A549 (cell line): ENCODE measurements at regions not wholly inside any gene's neighbourhood (a gene's known extent, or its start where the extent isn't known, plus 50 kb on each side); places are given as distances from the start of the nearest gene placed in this dataset.

Experiments
- ATAC-seq, 2 experiments: fragments of 200-7000 bp in 1 of 2; fragments of >200 bp in 1 of 2; cut with Nextera tagmentation in 1 of 2; cut with Tn5 transposase in 1 of 2; 3 replicates each; pipeline versions ENCODE4 v1.8.0 to v1.9.1; 2018 to 2020; ENCODE audit warnings: mild to moderate bottlenecking in 1 of 2, moderate library complexity in 1 of 2
- CTCF ChIA-PET: fragments of 300-600 bp; sonication (Branson Sonifier 250); formaldehyde crosslinking; extraction: SDS; loops from one replicate; lab custom pipeline; 2021; ENCODE audit warnings: antibody characterized with exemption, inconsistent platforms; lab: Yijun Ruan, JAX
- POLR2A ChIA-PET: fragments of 350-600 bp; formaldehyde crosslinking; extraction: SDS; loops from one replicate; lab custom pipeline; 2021; ENCODE audit warnings: antibody characterized with exemption, inconsistent platforms; lab: Yijun Ruan, JAX
- DNase-seq, 2 experiments: peaks; one replicate each; pipeline versions ENCODE4 v3.0.0 to v3.0.0-alpha.2; 2011 to 2016; ENCODE audit warnings: low read depth in 1 of 2, low spot score in 1 of 2
- FAIRE-seq: peaks from 2 replicates; lab custom pipeline; 2011; peaks lifted over from hg19 to GRCh38; lab: Jason Lieb, UNC
- H3K27ac ChIP-seq, 2 experiments: fragments of >200 bp; sonication (Bioruptor Twin); formaldehyde crosslinking; 3 replicates each; pipeline ENCODE4 v1.5.1; 2016 to 2017
- H3K4me1 ChIP-seq: fragments of >200 bp; sonication (Bioruptor Twin); formaldehyde crosslinking; 3 replicates; pipeline ENCODE4 v1.6.1; 2016
- H3K4me2 ChIP-seq: fragments of >200 bp; sonication (Bioruptor Twin); formaldehyde crosslinking; 3 replicates; pipeline ENCODE4 v1.6.1; 2016
- H3K4me3 ChIP-seq: fragments of >200 bp; sonication (Bioruptor Twin); formaldehyde crosslinking; 3 replicates; pipeline ENCODE4 v1.5.1; 2016
- H3K9me3 ChIP-seq: fragments of >200 bp; sonication (Bioruptor Twin); formaldehyde crosslinking; 3 replicates; pipeline ENCODE4 v1.6.1; 2016
- BCL3 ChIP-seq: fragments of >200 bp; sonication (Bioruptor Twin); formaldehyde crosslinking; IDR thresholded peaks from 3 replicates; pipeline ENCODE4 v1.6.1; 2016
- CBX2 ChIP-seq: fragments of 200-600 bp; sonication (generic); IDR thresholded peaks from 2 replicates; pipeline ENCODE4 v1.6.1; 2016; ENCODE audit warnings: low read depth, mild to moderate bottlenecking, borderline replicate concordance
- CEBPB ChIP-seq, 2 experiments: fragments of >200 bp in 1 of 2; sonication (Bioruptor Twin) in 1 of 2; formaldehyde crosslinking in 1 of 2; IDR thresholded peaks; 2 replicates each; pipeline ENCODE4 v1.6.1; 2012 to 2016
- CTCF ChIP-seq: fragments of >200 bp; sonication (Bioruptor Twin); formaldehyde crosslinking; IDR thresholded peaks from 3 replicates; pipeline ENCODE4 v1.5.1; 2016
- E2F6 ChIP-seq: IDR thresholded peaks from 2 replicates; pipeline ENCODE4 v1.6.1; 2012; ENCODE audit warnings: low read depth, borderline replicate concordance
- FOSB ChIP-seq: fragments of 250-450 bp; sonication (Bioruptor Pico); IDR thresholded peaks from 2 replicates; pipeline ENCODE4 v1.5.0; 2020; ENCODE audit warnings: mild to moderate bottlenecking, moderate library complexity
- FOSL2 ChIP-seq, 2 experiments: fragments of 450-650 bp in 1 of 2; fragments of >200 bp in 1 of 2; sonication (Bioruptor Twin) in 1 of 2; formaldehyde crosslinking; IDR thresholded peaks; 2 replicates each; pipeline versions ENCODE4 v1.5.0 to v1.6.1; 2016 to 2020; ENCODE audit warnings: mild to moderate bottlenecking in 1 of 2, moderate library complexity in 1 of 2
- HOXB13 ChIP-seq: fragments of 250-450 bp; sonication (Bioruptor Pico); IDR thresholded peaks from 2 replicates; pipeline ENCODE4 v1.5.0; 2020; ENCODE audit warnings: low read depth, mild to moderate bottlenecking, moderate library complexity
- MAFK ChIP-seq: fragments of 450-650 bp; IDR thresholded peaks from 2 replicates; pipeline ENCODE4 v1.6.1; 2014; ENCODE audit not compliant: partially characterized antibody
- MAZ ChIP-seq: fragments of 150-350 bp; IDR thresholded peaks from 2 replicates; pipeline ENCODE4 v1.6.1; 2014; ENCODE audit warnings: antibody characterized with exemption, low read depth, low read length, borderline replicate concordance
- NPAS2 ChIP-seq: fragments of 250-450 bp; sonication (Bioruptor Pico); IDR thresholded peaks from 2 replicates; pipeline ENCODE4 v1.8.0; 2022; ENCODE audit warnings: mild to moderate bottlenecking, moderate library complexity, borderline replicate concordance
- NR3C1 ChIP-seq: fragments of >200 bp; sonication (Bioruptor Twin); formaldehyde crosslinking; IDR thresholded peaks from 3 replicates; pipeline ENCODE4 v1.6.1; 2017
- RAD21 ChIP-seq, 2 experiments: fragments of >200 bp in 1 of 2; sonication (Bioruptor Twin) in 1 of 2; formaldehyde crosslinking in 1 of 2; IDR thresholded peaks in 1 of 2; conservative IDR thresholded peaks in 1 of 2; 2 replicates in 1 of 2; 3 replicates in 1 of 2; pipeline ENCODE4 v1.6.1; 2012 to 2018; ENCODE audit warnings: inconsistent platforms in 1 of 2
- RARB ChIP-seq: fragments of 250-450 bp; sonication (Bioruptor Pico); IDR thresholded peaks from 2 replicates; pipeline ENCODE4 v1.8.0; 2021; ENCODE audit warnings: mild to moderate bottlenecking, moderate library complexity
- RNF2 ChIP-seq: fragments of 200-600 bp; sonication (generic); IDR thresholded peaks from 2 replicates; pipeline ENCODE4 v1.6.1; 2016; ENCODE audit warnings: low read depth, mild to moderate bottlenecking, antibody characterized with exemption, moderate library complexity, borderline replicate concordance
- ZNF302 ChIP-seq: fragments of 250-450 bp; sonication (Bioruptor Pico); IDR thresholded peaks from 2 replicates; pipeline ENCODE4 v1.9.0; 2021; ENCODE audit warnings: inconsistent platforms, mild to moderate bottlenecking, moderate library complexity
- WGBS: methylation state at CpG from one replicate; pipeline ENCODE4 v1.1.6; 2017; ENCODE audit errors: missing lambda C conversion rate; 5-methylcytosine and 5-hydroxymethylcytosine counted together
- TF ChIP-seq, protein P1 (sequence below): IDR thresholded peaks from 2 replicates; pipeline ENCODE4 v1.6.1; 2012

GRCh38 chr3:111352585-111352984 is 189.4 kb upstream of the CD96 start:
- H3K4me1 ChIP-seq, result no peaks in the 10 kb centered on the region
- no peaks in the 10 kb centered on the region; the same call in 2 of the 3 replicates for H3K9me3 ChIP-seq
- TF ChIP-seq CTCF (no peak), RNF2 (no peak), MAFK (no peak), NR3C1 (no peak), BCL3 (no peak), FOSL2 (IDR thresholded peaks at IDR 0.05) (no peak), FOSL2 (CRISPR knock-in tag; IDR thresholded peaks at IDR 0.05) (no peak), HOXB13 (CRISPR knock-in tag) (no peak), FOSB (no peak)
- FAIRE-seq (no peak), DNase-seq (no peak), ATAC-seq (no peak)
- 38% methylated on average over 2 of the region's 2 CpGs for WGBS
- no peak overlapping the region for H3K4me2 ChIP-seq
- H3K27ac ChIP-seq, result no peak overlapping the region
- ChIA-PET CTCF (no interaction called here), POLR2A (no interaction called here)
- no peak overlapping the region for H3K4me3 ChIP-seq

DNA sequence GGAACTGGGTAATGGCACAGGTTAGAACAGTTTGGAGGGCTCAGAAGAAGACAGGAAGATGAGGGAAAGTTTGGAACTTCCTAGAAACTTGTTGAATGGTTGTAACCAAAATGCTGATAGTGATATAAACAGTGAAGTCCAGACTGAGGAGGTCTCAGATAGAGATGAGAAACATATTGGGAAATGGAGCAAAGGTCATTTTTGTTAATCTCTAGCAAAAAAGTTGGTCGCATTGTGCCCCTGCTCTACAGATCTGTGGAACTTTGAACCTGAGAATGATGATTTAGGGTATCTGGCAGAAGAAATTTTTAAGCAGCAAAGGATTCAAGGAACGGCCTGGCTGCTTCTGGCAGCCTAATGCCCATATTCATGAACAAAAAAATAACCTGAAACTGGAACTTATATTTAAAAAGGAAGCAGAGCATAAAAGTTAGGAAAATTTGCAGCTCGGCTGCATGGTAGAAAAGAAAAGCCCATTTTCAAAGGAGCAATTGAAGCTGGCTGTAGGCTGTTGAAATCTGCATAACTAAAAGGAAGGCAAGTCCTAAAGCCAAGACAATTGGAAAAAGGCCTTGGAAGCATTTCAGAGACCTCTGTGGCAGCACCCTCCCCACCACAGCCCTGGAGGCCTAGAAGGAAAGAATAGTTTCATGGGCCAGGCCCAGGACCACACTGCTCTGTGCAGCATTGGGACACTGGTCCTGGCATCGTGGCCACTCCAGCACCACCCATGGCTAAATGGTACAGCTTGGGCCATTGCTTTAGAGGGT is 182.6 kb upstream of the CD96 start:
- no peaks in the 10 kb centered on the region for H3K4me1 ChIP-seq
- TF ChIP-seq CEBPB (IDR thresholded peaks at IDR 0.05) (no peak), RAD21 (conservative IDR thresholded peaks at IDR 0.05 in 1 of 2, IDR thresholded peaks at IDR 0.05 in 1 of 2) (no peak), RNF2 (no peak), BCL3 (no peak), MAZ (no peak), ZNF302 (CRISPR knock-in tag) (no peak), RARB (no peak), NR3C1 (no peak), CTCF (no peak), NPAS2 (no peak), CBX2 (no peak), E2F6 (no peak)
- TF ChIP-seq, protein P1, sequence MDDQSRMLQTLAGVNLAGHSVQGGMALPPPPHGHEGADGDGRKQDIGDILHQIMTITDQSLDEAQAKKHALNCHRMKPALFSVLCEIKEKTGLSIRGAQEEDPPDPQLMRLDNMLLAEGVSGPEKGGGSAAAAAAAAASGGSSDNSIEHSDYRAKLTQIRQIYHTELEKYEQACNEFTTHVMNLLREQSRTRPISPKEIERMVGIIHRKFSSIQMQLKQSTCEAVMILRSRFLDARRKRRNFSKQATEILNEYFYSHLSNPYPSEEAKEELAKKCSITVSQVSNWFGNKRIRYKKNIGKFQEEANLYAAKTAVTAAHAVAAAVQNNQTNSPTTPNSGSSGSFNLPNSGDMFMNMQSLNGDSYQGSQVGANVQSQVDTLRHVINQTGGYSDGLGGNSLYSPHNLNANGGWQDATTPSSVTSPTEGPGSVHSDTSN, result no peak
- TF ChIP-seq, all 56 proteins: peak for 0
- DNase-seq (no peak), FAIRE-seq (no peak), ATAC-seq (no peak)
- Histone ChIP-seq H3K9me3 (no peaks in the 10 kb centered on the region; the same call in 2 of the 3 replicates), H3K4me2 (no peak overlapping the region), H3K4me3 (no peak overlapping the region), H3K27ac (no peak overlapping the region)
- POLR2A ChIA-PET, result no interaction called here
- CTCF ChIA-PET, result no interaction called here
- WGBS, result 20% methylated on average over 4 of the region's 4 CpGs
